Osteocyte (in vitro differentiated cells): ENCODE measurements at regions not wholly inside any gene's neighbourhood (a gene's known extent, or its start where the extent isn't known, plus 50 kb on each side); places are given as distances from the start of the nearest gene placed in this dataset.

ENCODE experiments used
- DNase-seq: peaks from one replicate; pipeline ENCODE4 v3.0.0; 2021; ENCODE audit warnings: mixed read lengths; ENCODE audit not compliant: unreplicated experiment; ENCODE audit errors: extremely low spot score
- H3K27ac Mint-ChIP-seq: one replicate; pipeline ENCODE4 v1.8.0; 2021; ENCODE audit warnings: mild to moderate bottlenecking, mixed read lengths; ENCODE audit not compliant: unreplicated experiment
- H3K27me3 Mint-ChIP-seq: one replicate; pipeline ENCODE4 v1.8.0; 2021; ENCODE audit warnings: mixed read lengths; ENCODE audit not compliant: unreplicated experiment
- H3K36me3 Mint-ChIP-seq: one replicate; pipeline ENCODE4 v1.8.0; 2021; ENCODE audit warnings: mixed read lengths; ENCODE audit not compliant: unreplicated experiment
- H3K4me1 Mint-ChIP-seq: one replicate; pipeline ENCODE4 v1.8.0; 2021; ENCODE audit warnings: mixed read lengths; ENCODE audit not compliant: unreplicated experiment
- H3K4me3 Mint-ChIP-seq: one replicate; pipeline ENCODE4 v1.8.0; 2021; ENCODE audit warnings: mild to moderate bottlenecking, moderate library complexity, mixed read lengths; ENCODE audit not compliant: unreplicated experiment
- H3K9me3 Mint-ChIP-seq: one replicate; pipeline ENCODE4 v1.8.0; 2021; ENCODE audit warnings: mixed read lengths; ENCODE audit not compliant: unreplicated experiment
- CTCF ChIP-seq: fragments of 200-600 bp; sonication (generic); IDR thresholded peaks from 2 replicates; pipeline ENCODE4 v1.5.0; 2021; ENCODE audit warnings: antibody characterized with exemption, mild to moderate bottlenecking, moderate library complexity

GRCh38 chr5:163619951-163620350 is 114.5 kb downstream of the MAT2B start:
- H3K27me3 Mint-ChIP-seq, result no peaks in the 10 kb centered on the region
- H3K4me1 Mint-ChIP-seq, result no peaks in the 10 kb centered on the region
- no peaks in the 10 kb centered on the region for H3K9me3 Mint-ChIP-seq
- no peak overlapping the region for H3K27ac Mint-ChIP-seq
- TF ChIP-seq CTCF, result no peak
- DNase-seq, result no peak
- H3K36me3 Mint-ChIP-seq, result no peaks in the 10 kb centered on the region
- no peak overlapping the region for H3K4me3 Mint-ChIP-seq

GRCh38 chr5:163622799-163623198 is 117.4 kb downstream of the MAT2B start:
- DNase-seq, result no peak
- no peak overlapping the region for H3K27ac Mint-ChIP-seq
- H3K4me3 Mint-ChIP-seq, result no peak overlapping the region
- TF ChIP-seq CTCF, result no peak
- H3K36me3 Mint-ChIP-seq, result no peaks in the 10 kb centered on the region
- H3K27me3 Mint-ChIP-seq, result no peaks in the 10 kb centered on the region
- no peaks in the 10 kb centered on the region for H3K9me3 Mint-ChIP-seq
- H3K4me1 Mint-ChIP-seq, result no peaks in the 10 kb centered on the region

- H3K27ac Mint-ChIP-seq, result no peak overlapping the region
- no peaks in the 10 kb centered on the region for H3K4me1 Mint-ChIP-seq
- no peaks in the 10 kb centered on the region for H3K27me3 Mint-ChIP-seq
These were observed 118.1 kb downstream of the MAT2B start for GRCh38 chr5:163623524-163623923.

DNA sequence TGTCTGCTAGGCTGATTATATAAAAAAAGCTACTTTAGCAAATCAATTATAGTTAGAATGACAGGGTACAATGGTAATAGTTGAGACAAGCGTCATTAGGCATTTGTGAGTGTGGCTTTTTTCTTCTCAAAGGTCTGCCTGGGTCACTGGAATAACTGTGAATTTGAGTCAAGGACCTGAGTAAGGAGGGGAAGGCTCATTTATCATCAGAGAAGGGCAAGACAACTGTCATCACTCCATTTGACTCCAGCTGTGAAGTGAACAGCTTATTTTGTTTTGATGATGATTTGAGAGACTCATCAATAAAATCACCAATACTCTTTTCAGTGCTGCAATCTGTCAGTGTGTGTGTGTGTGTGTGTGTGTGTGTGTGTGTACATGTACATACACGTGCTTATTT is 118.6 kb downstream of the MAT2B start:
- H3K4me1 Mint-ChIP-seq, result no peaks in the 10 kb centered on the region
- DNase-seq, result no peak
- no peaks in the 10 kb centered on the region for H3K36me3 Mint-ChIP-seq

More at GRCh38 chr5:163623524-163623923, 118.1 kb downstream of the MAT2B start:
- Mint-ChIP-seq H3K4me3 (no peak overlapping the region), H3K9me3 (no peaks in the 10 kb centered on the region), H3K36me3 (no peaks in the 10 kb centered on the region)
- no peak for TF ChIP-seq CTCF
- no peak for DNase-seq

DNA sequence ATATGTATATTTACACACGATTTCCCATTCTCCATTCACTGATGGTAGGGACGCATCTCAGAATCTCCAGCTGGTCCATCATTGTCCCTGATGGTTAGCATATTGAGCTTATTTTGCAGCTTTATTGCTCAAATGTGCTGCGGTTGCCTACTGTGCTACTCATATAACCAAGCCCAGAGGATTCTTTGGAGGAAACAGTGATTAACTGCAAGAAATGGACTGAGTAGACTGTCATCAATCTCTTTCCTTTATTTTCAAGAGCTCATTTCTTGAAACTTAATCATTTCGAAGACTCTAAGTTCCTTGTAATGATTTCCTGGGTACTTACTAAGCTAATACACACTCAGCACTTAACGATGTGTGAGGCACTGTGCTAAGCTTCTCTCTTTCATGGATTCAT is 119.0 kb downstream of the MAT2B start:
- no peak for TF ChIP-seq CTCF
- Mint-ChIP-seq H3K4me1 (no peaks in the 10 kb centered on the region), H3K27ac (no peak overlapping the region), H3K9me3 (no peaks in the 10 kb centered on the region), H3K4me3 (no peak overlapping the region), H3K27me3 (no peaks in the 10 kb centered on the region), H3K36me3 (no peaks in the 10 kb centered on the region)
- no peak for DNase-seq

More for the DNA sequence above, 118.6 kb downstream of the MAT2B start:
- Mint-ChIP-seq H3K27me3 (no peaks in the 10 kb centered on the region), H3K27ac (no peak overlapping the region), H3K4me3 (no peak overlapping the region), H3K9me3 (no peaks in the 10 kb centered on the region)
- no peak for TF ChIP-seq CTCF
